ENCODE measurements at regions not wholly inside any gene's neighbourhood (a gene's known extent, or its start where the extent isn't known, plus 50 kb on each side); places are given as distances from the start of the nearest gene placed in this dataset.
"Not testable (repeated sequence)": the region's sequence is repeated elsewhere in the genome, so short reads cannot be mapped to it uniquely, and the experiment has no call there.

GRCh38 chr6:144793744-144794143, 508.6 kb downstream of the UTRN start:
- peaks cover 2% of the 10 kb centered on the region; the same call in 1 of the 2 replicates for H3K36me3 ChIP-seq (ENCODE audit: control insufficient read depth, insufficient read depth, low read length)
- no peak for DNase-seq (ENCODE audit: low read depth, low spot score)

GRCh38 chr6:144795022-144795421, 509.9 kb downstream of the UTRN start:
- H3K9me3 ChIP-seq (ENCODE audit: control insufficient read depth, insufficient read depth, low read length); H3K27me3 ChIP-seq (ENCODE audit: control insufficient read depth, insufficient read depth, low read length); H3K4me1 ChIP-seq (ENCODE audit: control insufficient read depth, insufficient read depth, low read length); H3K27ac ChIP-seq (ENCODE audit: low read length); H3K4me3 ChIP-seq (ENCODE audit: low read length); H3K36me3 ChIP-seq (ENCODE audit: control insufficient read depth, insufficient read depth, low read length); DNase-seq (ENCODE audit: low read depth, low spot score): not testable (repeated sequence)
- WGBS (ENCODE audit: insufficient coverage, insufficient read length): no CpG with 5 or more reads among the region's 2 CpGs

More at GRCh38 chr6:144793744-144794143, 508.6 kb downstream of the UTRN start:
- Histone ChIP-seq H3K27ac (ENCODE audit: low read length) (no peak overlapping the region), H3K4me3 (ENCODE audit: low read length) (no peak overlapping the region), H3K27me3 (ENCODE audit: control insufficient read depth, insufficient read depth, low read length) (no peaks in the 10 kb centered on the region), H3K4me1 (ENCODE audit: control insufficient read depth, insufficient read depth, low read length) (no peaks in the 10 kb centered on the region), H3K9me3 (ENCODE audit: control insufficient read depth, insufficient read depth, low read length) (no peaks in the 10 kb centered on the region; the same call in 1 of the 2 replicates)
- WGBS (ENCODE audit: insufficient coverage, insufficient read length): no CpG with 5 or more reads among the region's 4 CpGs

GRCh38 chr6:144796070-144796469, 510.9 kb downstream of the UTRN start:
- Histone ChIP-seq H3K36me3 (ENCODE audit: control insufficient read depth, insufficient read depth, low read length) (peaks cover 2% of the 10 kb centered on the region; the same call in 1 of the 2 replicates), H3K27ac (ENCODE audit: low read length) (no peak overlapping the region)
- WGBS (ENCODE audit: insufficient coverage, insufficient read length): no CpG with 5 or more reads among the region's 2 CpGs

GRCh38 chr6:144797881-144798589, 512.9 kb downstream of the UTRN start:
- H3K4me3 ChIP-seq (ENCODE audit: low read length): no peak overlapping the region
- H3K27ac ChIP-seq (ENCODE audit: low read length): no peak overlapping the region
- no peaks in the 10 kb centered on the region for H3K27me3 ChIP-seq (ENCODE audit: control insufficient read depth, insufficient read depth, low read length)
- peaks cover 2% of the 10 kb centered on the region; the same call in 1 of the 2 replicates for H3K36me3 ChIP-seq (ENCODE audit: control insufficient read depth, insufficient read depth, low read length)
- H3K4me1 ChIP-seq (ENCODE audit: control insufficient read depth, insufficient read depth, low read length): no peaks in the 10 kb centered on the region
- no peaks in the 10 kb centered on the region; the same call in 1 of the 2 replicates for H3K9me3 ChIP-seq (ENCODE audit: control insufficient read depth, insufficient read depth, low read length)
- no CpG with 5 or more reads among the region's 7 CpGs for WGBS (ENCODE audit: insufficient coverage, insufficient read length)
- no peak for DNase-seq (ENCODE audit: low read depth, low spot score)

More at GRCh38 chr6:144796070-144796469, 510.9 kb downstream of the UTRN start:
- Histone ChIP-seq H3K9me3 (ENCODE audit: control insufficient read depth, insufficient read depth, low read length) (no peaks in the 10 kb centered on the region; the same call in 1 of the 2 replicates), H3K4me1 (ENCODE audit: control insufficient read depth, insufficient read depth, low read length) (no peaks in the 10 kb centered on the region), H3K27me3 (ENCODE audit: control insufficient read depth, insufficient read depth, low read length) (no peaks in the 10 kb centered on the region), H3K4me3 (ENCODE audit: low read length) (no peak overlapping the region)
- no peak for DNase-seq (ENCODE audit: low read depth, low spot score)

- no peak for DNase-seq (ENCODE audit: low read depth, low spot score)
- H3K4me3 ChIP-seq (ENCODE audit: low read length): no peak overlapping the region
- no peaks in the 10 kb centered on the region for H3K36me3 ChIP-seq (ENCODE audit: control insufficient read depth, insufficient read depth, low read length)
- no peaks in the 10 kb centered on the region for H3K27me3 ChIP-seq (ENCODE audit: control insufficient read depth, insufficient read depth, low read length)
- no peaks in the 10 kb centered on the region for H3K9me3 ChIP-seq (ENCODE audit: control insufficient read depth, insufficient read depth, low read length)
- no peak overlapping the region for H3K27ac ChIP-seq (ENCODE audit: low read length)
- H3K4me1 ChIP-seq (ENCODE audit: control insufficient read depth, insufficient read depth, low read length): no peaks in the 10 kb centered on the region
Measured at GRCh38 chr6:144804246-144804790, 519.2 kb downstream of the UTRN start.

- H3K9me3 ChIP-seq (ENCODE audit: control insufficient read depth, insufficient read depth, low read length): no peaks in the 10 kb centered on the region
- H3K4me3 ChIP-seq (ENCODE audit: low read length): no peak overlapping the region
- no peaks in the 10 kb centered on the region for H3K4me1 ChIP-seq (ENCODE audit: control insufficient read depth, insufficient read depth, low read length)
- H3K27ac ChIP-seq (ENCODE audit: low read length): no peak overlapping the region
- no peaks in the 10 kb centered on the region for H3K36me3 ChIP-seq (ENCODE audit: control insufficient read depth, insufficient read depth, low read length)
- WGBS (ENCODE audit: insufficient coverage, insufficient read length): 100% methylated on average over 1 of the region's 1 CpG
- H3K27me3 ChIP-seq (ENCODE audit: control insufficient read depth, insufficient read depth, low read length): no peaks in the 10 kb centered on the region
- no peak for DNase-seq (ENCODE audit: low read depth, low spot score)
Measured at GRCh38 chr6:144805049-144805448, 519.9 kb downstream of the UTRN start.

GRCh38 chr6:144806222-144806621, 521.1 kb downstream of the UTRN start:
- no peaks in the 10 kb centered on the region for H3K36me3 ChIP-seq (ENCODE audit: control insufficient read depth, insufficient read depth, low read length)
- H3K9me3 ChIP-seq (ENCODE audit: control insufficient read depth, insufficient read depth, low read length): no peaks in the 10 kb centered on the region
- H3K4me1 ChIP-seq (ENCODE audit: control insufficient read depth, insufficient read depth, low read length): no peaks in the 10 kb centered on the region
- H3K4me3 ChIP-seq (ENCODE audit: low read length): no peak overlapping the region
- H3K27me3 ChIP-seq (ENCODE audit: control insufficient read depth, insufficient read depth, low read length): no peaks in the 10 kb centered on the region
- no peak overlapping the region for H3K27ac ChIP-seq (ENCODE audit: low read length)
- no peak for DNase-seq (ENCODE audit: low read depth, low spot score)

- no peaks in the 10 kb centered on the region for H3K27me3 ChIP-seq (ENCODE audit: control insufficient read depth, insufficient read depth, low read length)
- no peaks in the 10 kb centered on the region for H3K36me3 ChIP-seq (ENCODE audit: control insufficient read depth, insufficient read depth, low read length)
- no peak overlapping the region for H3K27ac ChIP-seq (ENCODE audit: low read length)
- H3K4me3 ChIP-seq (ENCODE audit: low read length): no peak overlapping the region
- no peaks in the 10 kb centered on the region for H3K4me1 ChIP-seq (ENCODE audit: control insufficient read depth, insufficient read depth, low read length)
- 100% methylated on average over 1 of the region's 1 CpG for WGBS (ENCODE audit: insufficient coverage, insufficient read length)
- no peaks in the 10 kb centered on the region for H3K9me3 ChIP-seq (ENCODE audit: control insufficient read depth, insufficient read depth, low read length)
- no peak for DNase-seq (ENCODE audit: low read depth, low spot score)
Measured at GRCh38 chr6:144809120-144809519, 524.0 kb downstream of the UTRN start.

- H3K27ac ChIP-seq (ENCODE audit: low read length): no peak overlapping the region
- WGBS (ENCODE audit: insufficient coverage, insufficient read length): no CpG with 5 or more reads among the region's 5 CpGs
- no peaks in the 10 kb centered on the region for H3K9me3 ChIP-seq (ENCODE audit: control insufficient read depth, insufficient read depth, low read length)
- no peaks in the 10 kb centered on the region for H3K27me3 ChIP-seq (ENCODE audit: control insufficient read depth, insufficient read depth, low read length)
- no peaks in the 10 kb centered on the region for H3K4me1 ChIP-seq (ENCODE audit: control insufficient read depth, insufficient read depth, low read length)
- no peaks in the 10 kb centered on the region for H3K36me3 ChIP-seq (ENCODE audit: control insufficient read depth, insufficient read depth, low read length)
- DNase-seq (ENCODE audit: low read depth, low spot score): no peak
- H3K4me3 ChIP-seq (ENCODE audit: low read length): no peak overlapping the region
Measured at GRCh38 chr6:144809969-144810368, 524.8 kb downstream of the UTRN start.

- H3K4me1 ChIP-seq (ENCODE audit: control insufficient read depth, insufficient read depth, low read length): no peaks in the 10 kb centered on the region
- no peaks in the 10 kb centered on the region for H3K9me3 ChIP-seq (ENCODE audit: control insufficient read depth, insufficient read depth, low read length)
- H3K36me3 ChIP-seq (ENCODE audit: control insufficient read depth, insufficient read depth, low read length): no peaks in the 10 kb centered on the region
- no CpG with 5 or more reads among the region's 5 CpGs for WGBS (ENCODE audit: insufficient coverage, insufficient read length)
- H3K4me3 ChIP-seq (ENCODE audit: low read length): no peak overlapping the region
- H3K27me3 ChIP-seq (ENCODE audit: control insufficient read depth, insufficient read depth, low read length): no peaks in the 10 kb centered on the region
- DNase-seq (ENCODE audit: low read depth, low spot score): no peak
- no peak overlapping the region for H3K27ac ChIP-seq (ENCODE audit: low read length)
Measured at GRCh38 chr6:144811140-144811539, 526.0 kb downstream of the UTRN start.

GRCh38 chr6:144816936-144817335, 531.8 kb downstream of the UTRN start:
- no CpG with 5 or more reads among the region's 1 CpG for WGBS (ENCODE audit: insufficient coverage, insufficient read length)
- Histone ChIP-seq H3K4me3 (ENCODE audit: low read length) (no peak overlapping the region), H3K4me1 (ENCODE audit: control insufficient read depth, insufficient read depth, low read length) (no peaks in the 10 kb centered on the region), H3K27ac (ENCODE audit: low read length) (no peak overlapping the region), H3K9me3 (ENCODE audit: control insufficient read depth, insufficient read depth, low read length) (no peaks in the 10 kb centered on the region), H3K27me3 (ENCODE audit: control insufficient read depth, insufficient read depth, low read length) (no peaks in the 10 kb centered on the region), H3K36me3 (ENCODE audit: control insufficient read depth, insufficient read depth, low read length) (no peaks in the 10 kb centered on the region)
- no peak for DNase-seq (ENCODE audit: low read depth, low spot score)

All from iPS DF 6.9 (cell line).